Activated CD8-positive, alpha-beta T cell treated with anti-CD3 and anti-CD28 coated beads, Interleukin-2, amount 10 ng/mL, durations not matched to agents 7 days and 5 days (primary cell): ENCODE measurements at regions not wholly inside any gene's neighbourhood (a gene's known extent, or its start where the extent isn't known, plus 50 kb on each side); places are given as distances from the start of the nearest gene placed in this dataset.

Experiments
- ATAC-seq: fragments of 150-1000 bp; cut with Tn5 transposase; one replicate; pipeline ENCODE4 v1.10.0; 2021; ENCODE audit warnings: moderate library complexity
- CTCF ChIA-PET: fragments of 350-600 bp; sonication (Branson Sonifier 250); formaldehyde crosslinking; loops from one replicate; lab custom pipeline; 2021; ENCODE audit warnings: antibody characterized with exemption; lab: Charles Lee
- POLR2A ChIA-PET: fragments of 350-600 bp; sonication (Branson Sonifier 250); formaldehyde crosslinking; loops from one replicate; lab custom pipeline; 2021; ENCODE audit warnings: antibody characterized with exemption; lab: Charles Lee
- DNase-seq: peaks from one replicate; pipeline ENCODE4 v3.0.0-alpha.2; 2020
- H3K27ac Mint-ChIP-seq: one replicate; pipeline ENCODE4 v1.8.0; 2021; ENCODE audit warnings: mild to moderate bottlenecking, mixed read lengths
- H3K27me3 Mint-ChIP-seq: one replicate; pipeline ENCODE4 v1.8.0; 2021; ENCODE audit warnings: low read depth, mixed read lengths
- H3K36me3 Mint-ChIP-seq: one replicate; pipeline ENCODE4 v1.8.0; 2021; ENCODE audit warnings: low read depth, mixed read lengths
- H3K4me1 Mint-ChIP-seq: one replicate; pipeline ENCODE4 v1.8.0; 2021; ENCODE audit warnings: low read depth, mixed read lengths
- H3K4me3 Mint-ChIP-seq: one replicate; pipeline ENCODE4 v1.8.0; 2021; ENCODE audit warnings: mild to moderate bottlenecking, mixed read lengths
- H3K9me3 Mint-ChIP-seq: one replicate; pipeline ENCODE4 v1.8.0; 2022; ENCODE audit warnings: mixed read lengths; ENCODE audit not compliant: insufficient read depth

DNA sequence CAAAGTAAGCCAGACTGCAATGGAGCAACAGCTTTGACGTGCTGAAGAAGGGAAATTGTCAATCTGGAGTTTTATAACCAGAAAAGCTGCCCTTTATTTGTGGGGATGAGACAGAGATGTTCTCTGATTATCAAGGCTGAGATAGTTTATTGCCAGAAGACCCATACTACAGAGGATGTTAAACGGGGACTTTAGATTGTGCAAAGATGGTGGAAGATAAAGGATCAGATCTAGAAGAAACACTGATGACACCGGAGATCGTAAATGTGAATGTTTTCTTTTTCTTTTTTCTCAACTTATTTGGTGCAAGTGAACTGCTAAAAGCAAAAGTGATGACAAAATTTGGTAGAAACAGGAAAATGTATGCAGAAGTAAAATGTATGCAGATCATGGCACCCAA lies 178.3 kb upstream of the PLEKHG7 start:
- Mint-ChIP-seq H3K27me3 (no peaks in the 10 kb centered on the region), H3K4me1 (peaks cover 14% of the 10 kb centered on the region), H3K9me3 (peaks cover 6% of the 10 kb centered on the region), H3K36me3 (peaks cover 11% of the 10 kb centered on the region), H3K27ac (peak overlapping the region; percentile 1), H3K4me3 (no peak overlapping the region)
- DNase-seq = no peak
- ChIA-PET POLR2A (interaction anchor here (1.6 kb wide), 1 partner anchor 19 kb away, joined by 6 read pairs; no protein-coding TSS in a partner anchor), CTCF (no interaction called here)
- no peak for ATAC-seq

DNA sequence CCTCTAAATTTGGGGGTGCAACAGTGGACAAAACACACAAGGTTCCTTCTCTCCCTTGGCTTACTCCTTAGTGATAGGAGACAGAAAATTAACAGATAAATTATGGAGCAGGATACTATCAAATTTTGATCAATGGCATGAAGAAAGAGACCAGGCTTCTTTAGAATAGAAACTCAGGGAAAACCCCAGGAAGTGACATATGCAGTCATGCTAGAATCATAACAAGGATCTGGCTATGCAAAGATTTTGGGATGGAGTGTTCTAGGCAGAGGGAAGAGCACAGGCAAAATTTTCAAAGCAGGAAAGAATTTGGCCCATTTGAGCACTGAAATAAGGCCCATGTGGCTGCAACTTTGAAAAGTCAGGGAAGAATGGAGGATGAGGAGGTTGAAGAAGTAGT lies 182.3 kb upstream of the PLEKHG7 start:
- DNase-seq = no peak
- CTCF ChIA-PET = no interaction called here
- H3K27me3 Mint-ChIP-seq = no peaks in the 10 kb centered on the region
- POLR2A ChIA-PET = no interaction called here
- H3K27ac Mint-ChIP-seq = no peak overlapping the region
- peaks cover 6% of the 10 kb centered on the region for H3K9me3 Mint-ChIP-seq
- H3K4me3 Mint-ChIP-seq = no peak overlapping the region
- peaks cover 11% of the 10 kb centered on the region for H3K4me1 Mint-ChIP-seq
- ATAC-seq = no peak
- H3K36me3 Mint-ChIP-seq = peaks cover 11% of the 10 kb centered on the region

DNA sequence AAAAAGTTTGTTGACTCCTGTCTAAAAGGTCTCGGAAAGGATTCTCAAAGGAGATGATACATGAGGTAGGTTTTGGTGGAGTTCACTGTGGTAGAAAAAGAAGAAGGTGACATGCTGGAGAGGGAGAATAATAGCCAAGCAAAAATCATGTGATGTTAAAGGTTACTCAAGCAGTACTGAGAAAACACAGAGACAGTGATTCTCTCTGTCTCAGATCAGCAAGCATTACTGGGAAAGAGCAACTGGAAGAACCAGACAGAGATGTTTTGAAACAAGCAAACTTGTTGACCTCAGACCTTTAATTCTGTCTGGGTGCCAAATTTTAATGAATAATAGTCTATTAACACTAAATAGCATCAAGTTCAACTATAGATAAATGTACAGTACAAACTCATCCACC lies 183.5 kb upstream of the PLEKHG7 start:
- Mint-ChIP-seq H3K9me3 (peaks cover 6% of the 10 kb centered on the region), H3K4me1 (peaks cover 13% of the 10 kb centered on the region), H3K4me3 (no peak overlapping the region), H3K27ac (no peak overlapping the region), H3K36me3 (peaks cover 6% of the 10 kb centered on the region), H3K27me3 (no peaks in the 10 kb centered on the region)
- ATAC-seq (no peak), DNase-seq (no peak)
- POLR2A ChIA-PET = no interaction called here
- CTCF ChIA-PET = no interaction called here

DNA sequence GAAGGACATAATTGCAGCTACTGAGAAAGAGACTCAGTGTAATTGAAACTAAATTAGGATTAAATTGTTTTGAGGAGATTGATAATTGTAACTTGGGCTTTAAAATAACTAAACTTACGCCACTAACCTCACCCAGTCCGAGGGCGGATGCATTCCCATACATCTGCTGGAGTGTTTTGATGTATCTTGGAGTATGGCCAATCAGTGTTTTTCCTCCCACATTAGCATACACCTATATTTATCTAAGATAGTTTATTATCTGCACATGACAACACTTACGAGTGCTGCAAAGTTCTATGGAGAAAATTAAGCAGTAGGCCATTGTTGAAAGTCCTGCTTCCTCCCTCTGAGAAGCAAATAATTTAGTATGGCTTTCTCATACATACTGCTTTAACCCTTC lies 184.7 kb upstream of the PLEKHG7 start:
- H3K9me3 Mint-ChIP-seq = peaks cover 15% of the 10 kb centered on the region
- ChIA-PET POLR2A (no interaction called here), CTCF (interaction anchor here (1.1 kb wide), 1 partner anchor 13 kb away, joined by 5 read pairs; no protein-coding TSS in a partner anchor)
- H3K4me3 Mint-ChIP-seq = no peak overlapping the region
- DNase-seq (no peak), ATAC-seq (no peak)
- no peak overlapping the region for H3K27ac Mint-ChIP-seq
- H3K4me1 Mint-ChIP-seq = peaks cover 13% of the 10 kb centered on the region
- no peaks in the 10 kb centered on the region for H3K27me3 Mint-ChIP-seq
- peaks cover 13% of the 10 kb centered on the region for H3K36me3 Mint-ChIP-seq

DNA sequence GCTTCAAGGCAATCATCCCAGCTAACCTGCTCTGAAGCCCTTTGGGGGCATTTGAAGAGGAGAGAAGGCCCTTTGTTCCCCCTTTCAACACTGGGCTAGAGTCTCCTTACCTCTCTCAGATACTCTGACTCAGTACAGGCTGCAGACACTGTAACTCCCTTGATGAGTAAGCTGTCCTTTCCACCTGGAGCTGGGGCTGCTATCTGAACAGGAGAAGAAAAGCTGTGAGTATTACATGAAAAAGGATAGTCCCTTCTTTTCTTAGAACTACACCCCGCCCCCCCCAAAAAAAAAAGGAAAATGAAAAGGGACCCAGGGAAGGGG lies 186.6 kb upstream of the PLEKHG7 start:
- no peak for DNase-seq
- POLR2A ChIA-PET = interaction anchor here (0.5 to 1.4 kb wide), 2 partner anchors 9 to 14 kb away, joined by 5 to 6 read pairs; no protein-coding TSS in a partner anchor

DNA sequence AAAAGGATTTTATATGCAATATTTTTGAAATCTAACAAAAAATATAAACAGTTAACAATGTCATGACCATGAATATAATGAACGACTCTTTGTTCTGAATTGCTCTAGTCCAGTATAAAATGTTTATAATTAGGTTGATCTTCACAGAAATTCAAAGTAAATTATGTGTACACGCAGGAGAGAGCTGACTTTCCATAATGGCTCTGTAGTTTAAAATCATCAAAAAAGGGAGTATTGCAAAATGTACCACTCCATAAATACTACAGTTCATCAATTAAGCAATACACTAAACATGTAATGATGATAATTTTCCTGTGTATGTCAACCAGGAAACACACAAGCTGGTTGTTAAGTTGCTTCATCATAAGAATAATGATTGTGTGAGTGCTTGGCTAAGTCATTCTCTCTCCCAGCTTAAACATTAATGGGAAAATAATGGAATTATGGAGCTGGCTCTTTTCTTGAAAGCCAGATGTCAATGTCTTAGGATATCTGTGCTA lies 189.5 kb upstream of the PLEKHG7 start:
- Mint-ChIP-seq H3K27ac (no peak overlapping the region), H3K27me3 (no peaks in the 10 kb centered on the region), H3K4me1 (peaks cover 6% of the 10 kb centered on the region), H3K9me3 (peaks cover 14% of the 10 kb centered on the region), H3K4me3 (no peak overlapping the region), H3K36me3 (peaks cover 12% of the 10 kb centered on the region)
- no peak for DNase-seq
- ATAC-seq = no peak
- POLR2A ChIA-PET = interaction anchor here (1.1 to 2.7 kb wide), 2 partner anchors 26 to 368 kb away, joined by 4 to 6 read pairs; partner anchors contain the start of gene BTG1
- CTCF ChIA-PET = interaction anchor here (1.2 to 1.4 kb wide), 4 partner anchors 10 to 104 kb away, joined by 3 to 9 read pairs (median 3); no protein-coding TSS in a partner anchor

More for the DNA sequence above, 186.6 kb upstream of the PLEKHG7 start:
- Mint-ChIP-seq H3K27me3 (no peaks in the 10 kb centered on the region), H3K9me3 (peaks cover 16% of the 10 kb centered on the region), H3K27ac (no peak overlapping the region), H3K4me3 (no peak overlapping the region), H3K4me1 (peaks cover 13% of the 10 kb centered on the region), H3K36me3 (peaks cover 11% of the 10 kb centered on the region)
- ATAC-seq = no peak
- CTCF ChIA-PET = interaction anchor here (0.9 to 1.9 kb wide), 4 partner anchors 8 to 24 kb away, joined by 3 to 8 read pairs (median 4); no protein-coding TSS in a partner anchor

DNA sequence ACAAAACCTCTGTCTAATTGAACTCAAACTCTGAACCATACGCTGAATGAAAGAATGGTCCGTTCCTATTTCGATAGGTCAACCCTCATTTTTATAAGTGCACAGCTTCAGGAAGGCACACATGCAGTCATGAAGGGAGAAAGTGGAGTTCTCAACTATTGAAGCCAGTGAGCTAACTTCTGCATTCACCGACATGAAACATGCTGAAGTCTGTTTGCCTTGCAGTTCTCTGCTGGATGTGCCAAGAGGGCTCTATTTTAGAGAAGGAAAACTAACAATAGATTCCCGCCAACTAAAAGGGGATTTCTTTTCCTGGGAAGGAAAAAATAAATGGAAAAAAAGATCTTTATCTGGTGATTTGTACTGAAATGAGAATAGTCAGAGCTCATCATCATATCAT lies 191.0 kb upstream of the PLEKHG7 start:
- DNase-seq = no peak
- H3K36me3 Mint-ChIP-seq = peaks cover 16% of the 10 kb centered on the region
- no peaks in the 10 kb centered on the region for H3K27me3 Mint-ChIP-seq

DNA sequence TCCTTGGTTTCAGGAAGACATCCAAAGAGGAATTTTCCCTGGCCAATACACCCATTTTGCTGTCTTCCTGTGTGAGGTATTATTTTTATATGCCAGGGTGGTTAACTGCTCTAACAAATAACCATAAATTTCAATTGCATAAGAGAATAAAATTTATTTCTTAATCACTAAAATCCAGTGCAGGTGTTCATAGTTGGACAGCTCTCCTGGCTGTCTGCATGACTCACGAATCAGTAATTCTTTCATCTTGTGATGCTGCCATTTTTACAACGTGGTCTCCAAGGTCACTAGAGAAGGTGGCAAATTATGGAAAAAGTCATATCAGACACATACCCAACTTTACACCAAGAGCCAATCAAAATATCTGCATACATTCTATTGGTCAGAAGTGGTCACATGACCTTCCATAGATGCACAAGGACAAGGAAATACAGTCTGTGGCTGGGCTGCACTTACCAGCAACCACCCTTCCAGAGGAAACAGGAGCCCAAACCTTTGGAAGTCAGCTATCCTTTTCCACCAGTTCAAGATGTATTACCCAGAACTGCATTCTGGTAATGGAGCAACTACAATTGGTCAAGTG lies 193.5 kb upstream of the PLEKHG7 start:
- no peak for DNase-seq

More for the DNA sequence above, 191.0 kb upstream of the PLEKHG7 start:
- Mint-ChIP-seq H3K4me3 (no peak overlapping the region), H3K9me3 (peaks cover 14% of the 10 kb centered on the region), H3K4me1 (peaks cover 6% of the 10 kb centered on the region), H3K27ac (no peak overlapping the region)
- ChIA-PET CTCF (interaction anchor here (0.7 kb wide), 1 partner anchor 59 kb away, joined by 3 read pairs; no protein-coding TSS in a partner anchor), POLR2A (interaction anchor here (2.7 kb wide), 1 partner anchor 366 kb away, joined by 6 read pairs; the partner anchor contains the start of gene BTG1)
- no peak for ATAC-seq

DNA sequence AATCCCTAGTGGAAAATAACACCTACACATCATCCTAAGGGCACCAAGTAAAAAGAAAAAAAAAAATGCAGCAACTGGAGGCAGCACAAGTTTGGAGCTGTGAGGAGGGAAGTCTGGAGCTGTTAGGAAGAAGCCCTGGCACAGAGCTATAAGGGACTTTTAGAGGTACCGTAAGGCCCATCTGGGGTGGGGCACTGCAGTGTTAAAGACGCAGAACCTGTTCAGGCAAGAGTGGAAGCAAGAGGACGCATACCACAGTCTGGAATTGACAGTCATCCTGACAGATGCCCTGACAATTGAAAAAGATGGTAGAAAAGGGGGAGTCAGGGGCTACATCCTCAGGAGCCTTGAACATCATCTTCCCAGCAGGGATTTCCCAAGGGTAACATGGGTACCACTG lies 195.9 kb upstream of the PLEKHG7 start:
- ChIA-PET CTCF (interaction anchor here (0.6 to 6.0 kb wide), 3 partner anchors 63 to 99 kb away, joined by 3 to 32 read pairs (median 17); no protein-coding TSS in a partner anchor), POLR2A (interaction anchor here (0.6 to 0.7 kb wide), 2 partner anchors 9 to 50 kb away, joined by 3 to 5 read pairs; no protein-coding TSS in a partner anchor)
- DNase-seq (no peak), ATAC-seq (no peak)
- H3K27ac Mint-ChIP-seq = peak overlapping the region; percentile 37
- H3K4me1 Mint-ChIP-seq = peaks cover 40% of the 10 kb centered on the region
- no peaks in the 10 kb centered on the region for H3K27me3 Mint-ChIP-seq
- peaks cover 16% of the 10 kb centered on the region for H3K36me3 Mint-ChIP-seq
- H3K9me3 Mint-ChIP-seq = peaks cover 4% of the 10 kb centered on the region
- no peak overlapping the region for H3K4me3 Mint-ChIP-seq

More for the DNA sequence above, 193.5 kb upstream of the PLEKHG7 start:
- POLR2A ChIA-PET = no interaction called here
- Mint-ChIP-seq H3K27ac (no peak overlapping the region), H3K9me3 (peaks cover 14% of the 10 kb centered on the region), H3K36me3 (peaks cover 23% of the 10 kb centered on the region), H3K27me3 (no peaks in the 10 kb centered on the region), H3K4me3 (no peak overlapping the region), H3K4me1 (peaks cover 20% of the 10 kb centered on the region)
- CTCF ChIA-PET = no interaction called here
- ATAC-seq = no peak

DNA sequence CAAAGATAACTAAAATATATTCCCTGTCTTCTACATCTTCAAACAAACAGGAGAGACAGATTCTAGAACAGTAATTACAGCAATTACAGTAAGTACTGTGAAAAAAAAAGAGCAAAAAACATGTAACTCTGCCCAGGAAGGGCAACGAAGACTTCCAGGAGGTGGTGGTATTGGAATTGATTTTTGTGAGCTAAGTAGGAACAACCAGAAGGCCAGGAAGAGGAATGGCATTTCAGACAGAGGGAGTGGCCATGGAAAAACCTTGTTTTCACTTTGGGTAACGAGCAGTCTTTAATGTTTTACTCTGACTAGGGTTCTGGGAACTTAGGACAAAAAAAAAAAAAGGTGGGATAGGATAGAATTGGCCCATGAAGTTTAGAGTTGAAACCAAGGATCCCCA lies 196.3 kb upstream of the PLEKHG7 start:
- peaks cover 14% of the 10 kb centered on the region for H3K36me3 Mint-ChIP-seq
- H3K4me1 Mint-ChIP-seq = peaks cover 44% of the 10 kb centered on the region
- DNase-seq (no peak), ATAC-seq (no peak)
- peaks cover 4% of the 10 kb centered on the region for H3K9me3 Mint-ChIP-seq
- no peaks in the 10 kb centered on the region for H3K27me3 Mint-ChIP-seq
- ChIA-PET CTCF (interaction anchor here (0.6 to 6.0 kb wide), 5 partner anchors 10 to 99 kb away, joined by 3 to 32 read pairs (median 5); no protein-coding TSS in a partner anchor), POLR2A (interaction anchor here (0.7 to 4.4 kb wide), 6 partner anchors 12 to 370 kb away, joined by 3 to 33 read pairs (median 6); partner anchors contain the start of gene BTG1)
- no peak overlapping the region for H3K4me3 Mint-ChIP-seq
- peak overlapping the region; percentile 37 for H3K27ac Mint-ChIP-seq

DNA sequence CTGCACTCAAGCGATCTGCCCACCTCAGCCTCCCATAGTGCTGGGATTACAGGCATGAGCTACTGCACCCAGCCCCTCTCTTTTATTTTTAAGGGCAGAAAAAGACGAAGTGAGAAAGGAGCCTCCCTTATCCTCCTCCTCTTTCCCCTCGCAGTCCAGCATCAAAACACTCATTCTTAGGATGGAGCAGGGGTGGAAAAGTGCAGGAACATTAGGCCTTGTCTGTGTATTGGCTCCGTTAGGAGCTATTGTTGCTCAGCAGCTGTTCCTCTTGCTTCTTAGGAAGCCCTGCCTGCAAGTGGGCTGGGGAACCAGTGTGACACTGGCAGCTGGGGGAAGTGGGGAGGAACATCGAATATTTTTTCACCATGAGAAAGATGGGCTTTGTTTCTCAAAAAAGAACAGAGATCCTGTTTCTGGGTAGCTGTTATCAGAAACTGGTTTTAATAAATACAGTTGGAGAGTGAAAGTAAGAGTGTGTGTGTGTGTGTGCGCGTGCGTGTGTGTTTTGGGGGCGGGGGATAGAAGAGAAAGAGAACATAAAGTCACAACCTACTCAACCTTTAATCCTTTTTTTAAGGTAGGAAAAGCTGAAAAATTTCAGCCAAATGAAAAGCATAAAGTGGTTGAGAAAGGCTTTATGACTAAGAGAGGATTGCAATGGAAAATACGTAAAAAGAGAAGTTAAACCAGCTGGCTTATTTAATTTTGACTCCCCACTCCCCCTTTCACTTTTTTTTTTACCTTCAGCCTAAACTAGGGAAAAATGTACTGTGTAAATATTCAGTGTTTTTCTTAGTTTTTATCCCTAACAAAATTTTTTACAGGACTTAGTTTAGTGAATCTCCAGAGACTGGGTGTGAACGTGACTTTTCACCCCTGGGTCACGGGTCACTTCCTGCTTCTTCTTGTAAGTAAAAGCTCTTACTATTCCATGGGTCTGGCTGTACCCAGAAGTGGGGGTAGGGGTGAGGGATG lies 197.2 kb upstream of the PLEKHG7 start:
- Mint-ChIP-seq H3K27ac (peak overlapping the region; percentile 92), H3K9me3 (peaks cover 4% of the 10 kb centered on the region), H3K27me3 (no peaks in the 10 kb centered on the region), H3K36me3 (peaks cover 14% of the 10 kb centered on the region), H3K4me1 (peaks cover 44% of the 10 kb centered on the region), H3K4me3 (peak overlapping the region; percentile 69)
- CTCF ChIA-PET = interaction anchor here (0.7 to 6.0 kb wide), 14 partner anchors 11 to 1124 kb away, joined by 3 to 32 read pairs (median 5); no protein-coding TSS in a partner anchor
- DNase-seq = peak; percentile 56
- POLR2A ChIA-PET = interaction anchor here (0.6 to 4.4 kb wide), 13 partner anchors 11 to 411 kb away, joined by 3 to 33 read pairs (median 4); partner anchors contain the start of gene BTG1
- ATAC-seq = peak; percentile 70
